Prostate gland (tissue), 2 donors: ENCODE measurements at regions not wholly inside any gene's neighbourhood (a gene's known extent, or its start where the extent isn't known, plus 50 kb on each side); places are given as distances from the start of the nearest gene placed in this dataset.

Experiments used
- DNase-seq: peaks from one replicate; pipeline ENCODE4 v3.0.0-alpha.2; 2019; ENCODE audit warnings: low spot score
- H3K27ac ChIP-seq, 2 donors: fragments of 200-600 bp; sonication (generic); 2 replicates each; pipeline ENCODE4 v1.5.1; 2017 to 2019
- H3K27me3 ChIP-seq: fragments of 200-600 bp; sonication (generic); replicated peaks from 2 replicates; pipeline ENCODE4 v1.5.1; 2019; ENCODE audit not compliant: insufficient read depth
- H3K36me3 ChIP-seq, 2 donors: fragments of 200-600 bp; sonication (generic); 1 replicate in 1 of 2; 2 replicates in 1 of 2; pipeline versions ENCODE4 v1.5.1 to v1.8.1; 2017 to 2019
- H3K4me1 ChIP-seq: fragments of 200-600 bp; sonication (generic); replicated peaks from 2 replicates; pipeline ENCODE4 v1.5.1; 2019
- H3K4me3 ChIP-seq, 2 donors: fragments of 200-600 bp; sonication (generic); 2 replicates each; pipeline ENCODE4 v1.5.1; 2017 to 2019
- H3K9me3 ChIP-seq: fragments of 200-600 bp; sonication (generic); 2 replicates; pipeline ENCODE4 v1.5.1; 2017
- CTCF ChIP-seq, 4 experiments: fragments of 200-600 bp in 2 of 4; fragments of 450-650 bp in 2 of 4; sonication (generic) in 2 of 4; IDR thresholded peaks; 1 replicate in 3 of 4; 2 replicates in 1 of 4; pipeline ENCODE4 v1.5.1; 2016 to 2019; ENCODE audit warnings: antibody characterized with exemption in 4 of 4, mild to moderate bottlenecking in 2 of 4, moderate library complexity in 2 of 4
- POLR2A ChIP-seq: fragments of 450-650 bp; IDR thresholded peaks from one replicate; pipeline ENCODE4 v1.6.1; 2016; ENCODE audit warnings: antibody characterized with exemption, mild to moderate bottlenecking
- POLR2AphosphoS5 ChIP-seq: sonication (generic); formaldehyde crosslinking; IDR thresholded peaks from one replicate; pipeline ENCODE4 v1.6.1; 2017; ENCODE audit warnings: antibody characterized with exemption
- WGBS: methylation state at CpG from one replicate; pipeline ENCODE4 v1.1.5; 2018; 5-methylcytosine and 5-hydroxymethylcytosine counted together
- intact Hi-C: fragments of 100-400 bp; cut with DNase I; formaldehyde crosslinking; loops from one replicate; pipeline ENCODE4 v1.14.2; 2022

- WGBS = 100% methylated on average over 1 of the region's 1 CpG
- Histone ChIP-seq H3K9me3 (no peaks in the 10 kb centered on the region), H3K27ac (no peak overlapping the region), H3K36me3 (no peaks in the 10 kb centered on the region), H3K27me3 (no peaks in the 10 kb centered on the region), H3K4me1 (no peaks in the 10 kb centered on the region), H3K4me3 (no peak overlapping the region)
- DNase-seq = no peak
- intact Hi-C loops = no loop called here
- TF ChIP-seq CTCF (IDR thresholded peaks at IDR 0.05) = no peak
- no peak for TF ChIP-seq POLR2A
- no peak for TF ChIP-seq POLR2AphosphoS5
Measured at GRCh38 chr1:47562799-47563198, 125.0 kb downstream of the FOXD2 start.

GRCh38 chr1:47563201-47563600, 125.4 kb downstream of the FOXD2 start:
- Histone ChIP-seq H3K27me3 (no peaks in the 10 kb centered on the region), H3K4me3 (no peak overlapping the region), H3K27ac (no peak overlapping the region), H3K9me3 (no peaks in the 10 kb centered on the region), H3K36me3 (no peaks in the 10 kb centered on the region), H3K4me1 (no peaks in the 10 kb centered on the region)
- 78% methylated on average over 2 of the region's 2 CpGs for WGBS
- TF ChIP-seq CTCF (IDR thresholded peaks at IDR 0.05) = no peak
- no peak for TF ChIP-seq POLR2AphosphoS5
- TF ChIP-seq POLR2A = no peak
- intact Hi-C loops = no loop called here
- no peak for DNase-seq

GRCh38 chr1:47564570-47564969, 126.7 kb downstream of the FOXD2 start:
- H3K4me3 ChIP-seq = no peak overlapping the region
- no peak for TF ChIP-seq CTCF (IDR thresholded peaks at IDR 0.05)
- TF ChIP-seq POLR2A = no peak
- no peak for TF ChIP-seq POLR2AphosphoS5
- no peaks in the 10 kb centered on the region for H3K27me3 ChIP-seq
- no peaks in the 10 kb centered on the region for H3K4me1 ChIP-seq
- H3K27ac ChIP-seq = no peak overlapping the region
- intact Hi-C loops = no loop called here
- H3K9me3 ChIP-seq = no peaks in the 10 kb centered on the region
- no peaks in the 10 kb centered on the region for H3K36me3 ChIP-seq
- no peak for DNase-seq

GRCh38 chr1:47565092-47565491, 127.2 kb downstream of the FOXD2 start:
- 95% methylated on average over 2 of the region's 2 CpGs for WGBS
- no peak overlapping the region for H3K4me3 ChIP-seq
- H3K27ac ChIP-seq = no peak overlapping the region
- H3K4me1 ChIP-seq = no peaks in the 10 kb centered on the region
- TF ChIP-seq CTCF (IDR thresholded peaks at IDR 0.05) (no peak), POLR2A (no peak), POLR2AphosphoS5 (no peak)
- DNase-seq = no peak
- H3K36me3 ChIP-seq = no peaks in the 10 kb centered on the region
- intact Hi-C loops = no loop called here
- H3K27me3 ChIP-seq = no peaks in the 10 kb centered on the region
- H3K9me3 ChIP-seq = no peaks in the 10 kb centered on the region

- Histone ChIP-seq H3K4me3 (no peak overlapping the region), H3K27ac (no peak overlapping the region), H3K4me1 (no peaks in the 10 kb centered on the region), H3K36me3 (no peaks in the 10 kb centered on the region), H3K9me3 (no peaks in the 10 kb centered on the region), H3K27me3 (no peaks in the 10 kb centered on the region)
- DNase-seq = no peak
- TF ChIP-seq CTCF (IDR thresholded peaks at IDR 0.05) (no peak), POLR2A (no peak), POLR2AphosphoS5 (no peak)
- WGBS = 81% methylated on average over 8 of the region's 8 CpGs
- intact Hi-C loops = no loop called here
Measured at GRCh38 chr1:47565676-47566075, 127.8 kb downstream of the FOXD2 start.
